ENCODE measurements at regions not wholly inside any gene's neighbourhood (a gene's known extent, or its start where the extent isn't known, plus 50 kb on each side); places are given as distances from the start of the nearest gene placed in this dataset.
"Not testable (repeated sequence)": the region's sequence is repeated elsewhere in the genome, so short reads cannot be mapped to it uniquely, and the experiment has no call there.

DNA sequence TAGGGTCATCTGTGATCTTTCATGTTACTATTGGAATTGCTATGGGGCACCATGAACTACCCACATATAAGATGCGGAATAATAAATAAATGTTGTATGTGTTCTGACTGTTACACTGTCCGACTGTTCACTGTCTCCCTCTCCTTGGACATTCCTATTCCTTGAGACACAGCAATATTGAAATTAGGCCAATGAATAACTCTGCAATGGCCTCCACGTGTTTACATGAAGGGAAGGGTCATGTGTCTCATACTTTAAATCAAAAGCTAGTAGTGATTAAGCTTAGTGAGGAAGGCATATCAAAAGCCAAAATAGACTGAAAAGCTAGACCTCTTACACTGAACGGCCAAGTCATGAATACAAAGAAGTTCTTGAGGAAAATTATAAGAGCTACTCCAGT is 751.3 kb downstream of the SOCS6 start:
- no peaks in the 10 kb centered on the region for H3K36me3 ChIP-seq
- no peak overlapping the region for H3K4me3 ChIP-seq
- no peaks in the 10 kb centered on the region for H3K9me3 ChIP-seq
- no peaks in the 10 kb centered on the region for H3K4me1 ChIP-seq
- DNase-seq (no peak), ATAC-seq (no peak)
- intact Hi-C loops (cut with DNase I): no loop called here
- no peak overlapping the region for H3K27ac ChIP-seq
- no peaks in the 10 kb centered on the region for H3K27me3 ChIP-seq (ENCODE audit: low read depth)
- TF ChIP-seq, protein P1, sequence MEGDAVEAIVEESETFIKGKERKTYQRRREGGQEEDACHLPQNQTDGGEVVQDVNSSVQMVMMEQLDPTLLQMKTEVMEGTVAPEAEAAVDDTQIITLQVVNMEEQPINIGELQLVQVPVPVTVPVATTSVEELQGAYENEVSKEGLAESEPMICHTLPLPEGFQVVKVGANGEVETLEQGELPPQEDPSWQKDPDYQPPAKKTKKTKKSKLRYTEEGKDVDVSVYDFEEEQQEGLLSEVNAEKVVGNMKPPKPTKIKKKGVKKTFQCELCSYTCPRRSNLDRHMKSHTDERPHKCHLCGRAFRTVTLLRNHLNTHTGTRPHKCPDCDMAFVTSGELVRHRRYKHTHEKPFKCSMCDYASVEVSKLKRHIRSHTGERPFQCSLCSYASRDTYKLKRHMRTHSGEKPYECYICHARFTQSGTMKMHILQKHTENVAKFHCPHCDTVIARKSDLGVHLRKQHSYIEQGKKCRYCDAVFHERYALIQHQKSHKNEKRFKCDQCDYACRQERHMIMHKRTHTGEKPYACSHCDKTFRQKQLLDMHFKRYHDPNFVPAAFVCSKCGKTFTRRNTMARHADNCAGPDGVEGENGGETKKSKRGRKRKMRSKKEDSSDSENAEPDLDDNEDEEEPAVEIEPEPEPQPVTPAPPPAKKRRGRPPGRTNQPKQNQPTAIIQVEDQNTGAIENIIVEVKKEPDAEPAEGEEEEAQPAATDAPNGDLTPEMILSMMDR (IDR thresholded peaks at IDR 0.05): no peak

DNA sequence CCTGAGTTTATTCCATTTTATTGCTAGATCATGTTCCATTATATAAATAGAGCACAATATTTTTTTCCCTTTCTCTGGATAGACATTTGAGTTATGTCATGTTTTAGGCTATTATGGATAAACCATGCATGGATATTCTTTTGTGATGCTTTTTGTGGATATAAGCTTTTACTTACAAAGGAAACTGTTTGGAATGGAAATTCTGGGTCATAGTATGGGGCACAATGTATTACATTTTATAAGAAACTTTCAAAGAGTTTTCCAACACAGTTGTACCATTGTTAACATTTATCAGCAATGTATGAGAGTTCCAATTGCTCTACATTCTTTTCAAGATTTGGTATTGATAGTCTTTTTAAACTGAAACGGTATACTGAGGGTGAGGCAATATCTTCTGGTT is 749.4 kb downstream of the SOCS6 start:
- Histone ChIP-seq H3K27me3 (ENCODE audit: low read depth) (no peaks in the 10 kb centered on the region), H3K27ac (no peak overlapping the region), H3K4me1 (no peaks in the 10 kb centered on the region), H3K4me3 (no peak overlapping the region), H3K9me3 (no peaks in the 10 kb centered on the region), H3K36me3 (no peaks in the 10 kb centered on the region)
- TF ChIP-seq, protein P1 (IDR thresholded peaks at IDR 0.05): no peak
- no peak for DNase-seq
- no peak for ATAC-seq
- intact Hi-C loops (cut with DNase I): no loop called here

DNA sequence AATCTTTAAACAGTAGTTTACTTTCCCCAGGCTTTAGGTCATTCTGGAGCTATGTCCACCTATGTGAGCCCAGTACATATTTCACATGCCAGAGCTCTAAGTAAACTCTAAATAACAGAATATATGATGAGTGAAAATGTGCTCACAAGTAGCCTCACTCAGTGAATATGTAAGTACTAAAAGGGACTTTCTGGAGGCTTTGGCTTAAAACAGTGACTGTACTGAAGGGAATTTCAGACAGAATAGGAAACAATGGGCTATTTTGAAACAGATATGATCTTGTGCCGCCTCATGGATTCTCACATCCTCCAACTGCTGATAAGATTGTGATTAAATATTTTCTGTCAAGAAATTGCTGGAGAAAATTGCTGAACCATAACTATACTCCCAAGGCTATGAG is 747.9 kb downstream of the SOCS6 start:
- H3K4me3 ChIP-seq: no peak overlapping the region
- H3K27me3 ChIP-seq (ENCODE audit: low read depth): no peaks in the 10 kb centered on the region
- intact Hi-C loops (cut with DNase I): no loop called here
- H3K4me1 ChIP-seq: no peaks in the 10 kb centered on the region
- no peaks in the 10 kb centered on the region for H3K36me3 ChIP-seq
- TF ChIP-seq, protein P1 (IDR thresholded peaks at IDR 0.05): no peak
- no peak overlapping the region for H3K27ac ChIP-seq
- no peaks in the 10 kb centered on the region for H3K9me3 ChIP-seq
- ATAC-seq (no peak), DNase-seq (no peak)

DNA sequence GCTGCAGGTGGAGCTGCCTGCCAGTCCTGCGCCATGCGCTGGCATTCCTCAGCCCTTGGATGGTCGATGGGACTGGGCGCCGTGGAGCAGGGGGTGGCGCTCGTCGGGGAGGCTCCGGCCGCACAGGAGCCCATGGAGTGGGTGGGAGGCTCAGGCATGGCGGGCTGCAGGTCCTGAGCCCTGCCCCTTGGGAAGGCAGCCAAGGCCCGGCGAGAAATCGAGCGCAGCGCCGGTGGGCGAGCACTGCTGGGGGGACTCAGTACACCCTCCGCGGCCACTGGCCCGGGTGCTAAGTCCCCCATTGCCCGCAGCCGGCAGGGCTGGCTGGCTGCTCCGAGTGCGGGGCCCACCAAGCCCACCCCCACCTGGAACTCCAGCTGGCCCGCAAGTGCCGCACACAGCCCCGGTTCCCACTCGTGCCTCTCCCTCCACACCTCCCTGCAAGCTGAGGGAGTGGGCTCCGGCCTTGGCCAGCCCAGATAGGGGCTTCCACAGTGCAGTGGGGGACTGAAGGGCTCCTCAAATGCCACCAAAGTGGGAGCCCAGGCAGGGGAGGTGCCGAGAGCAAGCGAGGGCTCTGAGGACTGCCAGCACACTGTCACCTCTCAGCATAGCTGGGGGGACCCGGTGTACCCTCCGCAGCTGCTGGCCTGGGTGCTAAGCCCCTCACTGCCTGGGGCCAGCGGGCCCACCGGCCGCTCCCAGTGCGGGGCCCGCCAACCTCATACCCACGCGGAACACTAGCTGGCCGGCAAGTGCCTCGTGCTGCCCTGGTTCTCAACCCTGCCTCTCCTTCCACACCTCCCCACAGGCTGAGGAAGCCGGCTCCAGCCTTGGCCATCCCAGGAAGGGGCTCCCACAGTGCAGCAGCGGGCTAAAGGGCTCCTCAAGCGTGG is 742.7 kb downstream of the SOCS6 start:
- H3K27ac ChIP-seq; intact Hi-C loops (cut with DNase I); H3K9me3 ChIP-seq; H3K36me3 ChIP-seq; DNase-seq; H3K27me3 ChIP-seq (ENCODE audit: low read depth); H3K4me3 ChIP-seq; H3K4me1 ChIP-seq: not testable (repeated sequence)
- peak; percentile 21 to 41 for ATAC-seq

DNA sequence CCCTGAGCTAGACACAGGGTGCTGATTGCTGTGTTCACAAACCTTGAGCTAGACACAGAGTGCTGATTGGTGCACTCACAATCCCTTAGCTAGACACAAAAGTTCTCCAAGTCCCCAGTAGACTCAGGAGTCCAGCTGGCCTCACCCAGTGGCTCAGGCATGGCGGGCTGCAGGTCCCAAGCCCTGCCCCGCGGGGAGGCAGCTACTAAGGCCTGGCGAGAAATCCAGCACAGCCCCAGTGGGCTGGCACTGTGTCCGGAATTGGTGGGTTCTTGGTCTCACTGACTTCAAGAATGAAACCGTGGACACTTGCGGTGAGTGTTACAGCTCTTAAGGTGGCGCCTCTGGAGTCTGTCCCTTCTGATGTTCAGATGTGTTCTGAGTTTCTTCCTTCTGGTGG is 741.2 kb downstream of the SOCS6 start:
- H3K27ac ChIP-seq; H3K36me3 ChIP-seq; H3K4me1 ChIP-seq; H3K9me3 ChIP-seq; ATAC-seq; H3K27me3 ChIP-seq (ENCODE audit: low read depth); intact Hi-C loops (cut with DNase I); H3K4me3 ChIP-seq; DNase-seq: not testable (repeated sequence)

DNA sequence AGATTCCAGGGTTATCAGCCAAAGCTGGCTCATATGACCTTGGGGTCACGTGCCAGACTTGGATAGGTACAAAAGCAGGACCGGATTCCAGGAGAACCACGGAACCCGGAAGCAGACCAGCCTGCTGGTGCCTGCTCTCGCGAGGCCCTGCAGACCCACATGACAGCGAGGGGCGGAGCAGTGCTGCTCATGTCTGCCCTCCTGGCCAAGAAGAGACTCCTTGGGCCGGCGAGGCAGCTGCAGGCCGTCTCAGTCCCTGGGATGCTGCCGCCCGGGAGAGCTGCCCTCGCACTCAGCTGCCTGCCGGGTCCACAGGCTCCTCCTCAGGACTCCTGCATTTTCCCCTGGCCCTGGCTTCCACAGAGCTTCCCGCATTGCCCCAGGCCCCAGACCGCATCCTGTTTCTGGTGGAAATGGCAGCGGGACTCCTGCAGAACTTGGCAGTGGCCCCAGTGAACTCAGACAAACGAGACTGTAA is 739.5 kb downstream of the SOCS6 start:
- no peak for ATAC-seq
- H3K4me3 ChIP-seq: no peak overlapping the region
- intact Hi-C loops (cut with DNase I): no loop called here
- no peaks in the 10 kb centered on the region for H3K27me3 ChIP-seq (ENCODE audit: low read depth)
- H3K4me1 ChIP-seq: no peaks in the 10 kb centered on the region
- no peak for DNase-seq
- TF ChIP-seq, protein P1 (IDR thresholded peaks at IDR 0.05): no peak
- H3K9me3 ChIP-seq: no peaks in the 10 kb centered on the region
- no peaks in the 10 kb centered on the region for H3K36me3 ChIP-seq
- H3K27ac ChIP-seq: no peak overlapping the region

Measured in lower lobe of right lung (tissue), 2 donors.